SH-SY5Y (cell line): ENCODE measurements at regions not wholly inside any gene's neighbourhood (a gene's known extent, or its start where the extent isn't known, plus 50 kb on each side); places are given as distances from the start of the nearest gene placed in this dataset.

Experiments
- GATA2 ChIP-seq: IDR thresholded peaks from 2 replicates; pipeline ENCODE4 v1.6.1; 2011; ENCODE audit warnings: mild to moderate bottlenecking, low read depth, low read length
- GATA3 ChIP-seq: IDR thresholded peaks from 2 replicates; pipeline ENCODE4 v1.6.1; 2011; ENCODE audit warnings: low read depth, mild to moderate bottlenecking, low read length, moderate library complexity

GRCh38 chr11:115933564-115933963, 429.3 kb upstream of the CADM1 start:
- TF ChIP-seq GATA2 (no peak), GATA3 (no peak)
